A549 (cell line): ENCODE measurements at regions not wholly inside any gene's neighbourhood (a gene's known extent, or its start where the extent isn't known, plus 50 kb on each side); places are given as distances from the start of the nearest gene placed in this dataset.

Experiments used
- ATAC-seq, 2 experiments: fragments of 200-7000 bp in 1 of 2; fragments of >200 bp in 1 of 2; cut with Nextera tagmentation in 1 of 2; cut with Tn5 transposase in 1 of 2; 3 replicates each; pipeline versions ENCODE4 v1.8.0 to v1.9.1; 2018 to 2020; ENCODE audit warnings: mild to moderate bottlenecking in 1 of 2, moderate library complexity in 1 of 2
- CTCF ChIA-PET: fragments of 300-600 bp; sonication (Branson Sonifier 250); formaldehyde crosslinking; extraction: SDS; loops from one replicate; lab custom pipeline; 2021; ENCODE audit warnings: antibody characterized with exemption, inconsistent platforms; lab: Yijun Ruan, JAX
- POLR2A ChIA-PET: fragments of 350-600 bp; formaldehyde crosslinking; extraction: SDS; loops from one replicate; lab custom pipeline; 2021; ENCODE audit warnings: antibody characterized with exemption, inconsistent platforms; lab: Yijun Ruan, JAX
- DNase-seq, 2 experiments: peaks; one replicate each; pipeline versions ENCODE4 v3.0.0 to v3.0.0-alpha.2; 2011 to 2016; ENCODE audit warnings: low read depth in 1 of 2, low spot score in 1 of 2
- FAIRE-seq: peaks from 2 replicates; lab custom pipeline; 2011; peaks lifted over from hg19 to GRCh38; lab: Jason Lieb, UNC
- H3K27ac ChIP-seq, 2 experiments: fragments of >200 bp; sonication (Bioruptor Twin); formaldehyde crosslinking; 3 replicates each; pipeline ENCODE4 v1.5.1; 2016 to 2017
- H3K4me1 ChIP-seq: fragments of >200 bp; sonication (Bioruptor Twin); formaldehyde crosslinking; 3 replicates; pipeline ENCODE4 v1.6.1; 2016
- H3K4me2 ChIP-seq: fragments of >200 bp; sonication (Bioruptor Twin); formaldehyde crosslinking; 3 replicates; pipeline ENCODE4 v1.6.1; 2016
- H3K4me3 ChIP-seq: fragments of >200 bp; sonication (Bioruptor Twin); formaldehyde crosslinking; 3 replicates; pipeline ENCODE4 v1.5.1; 2016
- H3K9me3 ChIP-seq: fragments of >200 bp; sonication (Bioruptor Twin); formaldehyde crosslinking; 3 replicates; pipeline ENCODE4 v1.6.1; 2016
- ATOH8 ChIP-seq: fragments of 250-450 bp; sonication (Bioruptor Pico); IDR thresholded peaks from 2 replicates; pipeline ENCODE4 v1.5.0; 2020; ENCODE audit warnings: low read depth, mild to moderate bottlenecking, moderate library complexity
- CBX8 ChIP-seq: fragments of 200-600 bp; sonication (generic); IDR thresholded peaks from 2 replicates; pipeline ENCODE4 v1.6.1; 2016
- CEBPB ChIP-seq, 2 experiments: fragments of >200 bp in 1 of 2; sonication (Bioruptor Twin) in 1 of 2; formaldehyde crosslinking in 1 of 2; IDR thresholded peaks; 2 replicates each; pipeline ENCODE4 v1.6.1; 2012 to 2016
- CHD4 ChIP-seq: fragments of 200-600 bp; sonication (generic); IDR thresholded peaks from 2 replicates; pipeline ENCODE4 v1.6.1; 2016; ENCODE audit warnings: antibody characterized with exemption, mild to moderate bottlenecking, borderline replicate concordance
- CTCF ChIP-seq: fragments of >200 bp; sonication (Bioruptor Twin); formaldehyde crosslinking; IDR thresholded peaks from 3 replicates; pipeline ENCODE4 v1.5.1; 2016
- EHF ChIP-seq: fragments of 250-450 bp; sonication (Bioruptor Pico); IDR thresholded peaks from 2 replicates; pipeline ENCODE4 v1.5.0; 2020; ENCODE audit warnings: mild to moderate bottlenecking
- ESRRA ChIP-seq: fragments of 150-350 bp; IDR thresholded peaks from 2 replicates; pipeline ENCODE4 v1.6.1; 2014; ENCODE audit warnings: mild to moderate bottlenecking, low read length, borderline replicate concordance
- FOSB ChIP-seq: fragments of 250-450 bp; sonication (Bioruptor Pico); IDR thresholded peaks from 2 replicates; pipeline ENCODE4 v1.5.0; 2020; ENCODE audit warnings: mild to moderate bottlenecking, moderate library complexity
- HDAC2 ChIP-seq: fragments of 200-600 bp; sonication (generic); IDR thresholded peaks from 2 replicates; pipeline ENCODE4 v1.6.1; 2016
- HMGXB4 ChIP-seq: fragments of 250-450 bp; sonication (Bioruptor Pico); IDR thresholded peaks from 2 replicates; pipeline ENCODE4 v1.5.0; 2021; ENCODE audit warnings: mild to moderate bottlenecking, moderate library complexity, borderline replicate concordance
- HOXB5 ChIP-seq: fragments of 250-450 bp; sonication (Bioruptor Pico); IDR thresholded peaks from 2 replicates; pipeline ENCODE4 v1.5.0; 2020; ENCODE audit warnings: mild to moderate bottlenecking, moderate library complexity
- JUN ChIP-seq, 2 experiments: fragments of >200 bp; sonication (Bioruptor Twin); formaldehyde crosslinking; IDR thresholded peaks; 2 replicates in 1 of 2; 3 replicates in 1 of 2; pipeline ENCODE4 v1.6.1; 2016 to 2017
- JUNB ChIP-seq: fragments of >200 bp; sonication (Bioruptor Twin); formaldehyde crosslinking; IDR thresholded peaks from 2 replicates; pipeline ENCODE4 v1.6.1; 2016
- KDM1A ChIP-seq: fragments of 200-600 bp; sonication (generic); IDR thresholded peaks from 2 replicates; pipeline ENCODE4 v1.6.1; 2016; ENCODE audit warnings: low read depth, mild to moderate bottlenecking
- KDM5A ChIP-seq: fragments of 200-600 bp; sonication (generic); IDR thresholded peaks from 2 replicates; pipeline ENCODE4 v1.6.1; 2016; ENCODE audit warnings: antibody characterized with exemption, mild to moderate bottlenecking
- MAFK ChIP-seq: fragments of 450-650 bp; IDR thresholded peaks from 2 replicates; pipeline ENCODE4 v1.6.1; 2014; ENCODE audit not compliant: partially characterized antibody
- MAZ ChIP-seq: fragments of 150-350 bp; IDR thresholded peaks from 2 replicates; pipeline ENCODE4 v1.6.1; 2014; ENCODE audit warnings: antibody characterized with exemption, low read depth, low read length, borderline replicate concordance
- MYC ChIP-seq: IDR thresholded peaks from 2 replicates; pipeline ENCODE4 v1.6.1; 2012; ENCODE audit warnings: mild to moderate bottlenecking, inconsistent platforms, low read length, improper control_type of control experiment, borderline replicate concordance
- POLR2A ChIP-seq: IDR thresholded peaks from 2 replicates; pipeline ENCODE4 v1.6.1; 2012; ENCODE audit warnings: mild to moderate bottlenecking, low read length
- POLR2AphosphoS2 ChIP-seq: conservative IDR thresholded peaks from 2 replicates; pipeline ENCODE4 v1.6.1; 2012; ENCODE audit warnings: low read length, improper control_type of control experiment, inconsistent platforms
- RARB ChIP-seq: fragments of 250-450 bp; sonication (Bioruptor Pico); IDR thresholded peaks from 2 replicates; pipeline ENCODE4 v1.8.0; 2021; ENCODE audit warnings: mild to moderate bottlenecking, moderate library complexity
- RCOR1 ChIP-seq: fragments of 150-350 bp; IDR thresholded peaks from 2 replicates; pipeline ENCODE4 v1.6.1; 2014; ENCODE audit warnings: antibody characterized with exemption, low read length, low read depth
- RNF2 ChIP-seq: fragments of 200-600 bp; sonication (generic); IDR thresholded peaks from 2 replicates; pipeline ENCODE4 v1.6.1; 2016; ENCODE audit warnings: low read depth, mild to moderate bottlenecking, antibody characterized with exemption, moderate library complexity, borderline replicate concordance
- USF2 ChIP-seq: fragments of 450-650 bp; IDR thresholded peaks from 2 replicates; pipeline ENCODE4 v1.6.1; 2014; ENCODE audit warnings: antibody characterized with exemption
- ZC3H11A ChIP-seq: fragments of 450-650 bp; IDR thresholded peaks from 2 replicates; pipeline ENCODE4 v1.6.1; 2014; ENCODE audit warnings: antibody characterized with exemption, mild to moderate bottlenecking
- ZFP36 ChIP-seq: fragments of 450-650 bp; IDR thresholded peaks from 2 replicates; pipeline ENCODE4 v1.6.1; 2014; ENCODE audit warnings: borderline replicate concordance; ENCODE audit not compliant: partially characterized antibody
- ZSCAN20 ChIP-seq: fragments of 250-450 bp; sonication (Bioruptor Pico); IDR thresholded peaks from 2 replicates; pipeline ENCODE4 v1.8.0; 2022; ENCODE audit warnings: mild to moderate bottlenecking, moderate library complexity
- WGBS: methylation state at CpG from one replicate; pipeline ENCODE4 v1.1.6; 2017; ENCODE audit errors: missing lambda C conversion rate; 5-methylcytosine and 5-hydroxymethylcytosine counted together

- Histone ChIP-seq H3K27ac (no peak overlapping the region), H3K9me3 (no peaks in the 10 kb centered on the region), H3K4me3 (no peak overlapping the region)
- WGBS = 74% methylated on average over 7 of the region's 7 CpGs
- CTCF ChIA-PET = no interaction called here
- no peak for FAIRE-seq
- POLR2A ChIA-PET = no interaction called here
- DNase-seq = no peak
- TF ChIP-seq POLR2AphosphoS2 (no peak), CEBPB (IDR thresholded peaks at IDR 0.05) (no peak), HMGXB4 (CRISPR knock-in tag) (no peak), ATOH8 (CRISPR knock-in tag) (no peak), ESRRA (no peak), ZFP36 (no peak), FOSB (CRISPR knock-in tag) (no peak), JUNB (no peak), CTCF (no peak), JUN (IDR thresholded peaks at IDR 0.05) (no peak), MAZ (no peak), HOXB5 (CRISPR knock-in tag) (no peak), HDAC2 (no peak), CHD4 (no peak)
- TF ChIP-seq, all 56 proteins: peak for 0
- Histone ChIP-seq H3K4me1 (no peaks in the 10 kb centered on the region), H3K4me2 (no peak overlapping the region)
- no peak for ATAC-seq
Measured at GRCh38 chr2:150917961-150918713, 343.5 kb downstream of the RBM43 start.

- ChIA-PET CTCF (no interaction called here), POLR2A (no interaction called here)
- FAIRE-seq = no peak
- Histone ChIP-seq H3K4me1 (peaks cover 5% of the 10 kb centered on the region; the same call in 1 of the 3 replicates), H3K4me3 (no peak overlapping the region), H3K4me2 (no peak overlapping the region), H3K27ac (no peak overlapping the region), H3K9me3 (no peaks in the 10 kb centered on the region)
- WGBS = 61% methylated on average over 8 of the region's 8 CpGs
- no peak for DNase-seq
- ATAC-seq = no peak
- no peak for TF ChIP-seq HMGXB4 (CRISPR knock-in tag)
- TF ChIP-seq RARB = no peak
- no peak for TF ChIP-seq KDM1A
- TF ChIP-seq USF2 = no peak
- no peak for TF ChIP-seq EHF
- no peak for TF ChIP-seq ZSCAN20
- TF ChIP-seq MAFK = no peak
- TF ChIP-seq RCOR1 = no peak
- no peak for TF ChIP-seq CBX8
- TF ChIP-seq RNF2 = no peak
- TF ChIP-seq MYC = no peak
- no peak for TF ChIP-seq ZC3H11A
- TF ChIP-seq KDM5A = no peak
- TF ChIP-seq POLR2A = no peak
Measured at GRCh38 chr2:150916467-150917396, 344.9 kb downstream of the RBM43 start.
